ENCODE measurements at regions not wholly inside any gene's neighbourhood (a gene's known extent, or its start where the extent isn't known, plus 50 kb on each side); places are given as distances from the start of the nearest gene placed in this dataset.
"Not testable (repeated sequence)": the region's sequence is repeated elsewhere in the genome, so short reads cannot be mapped to it uniquely, and the experiment has no call there.

- DNase-seq (ENCODE audit: low spot score), result no peak
These were observed 411.3 kb upstream of the ACTBL2 start for GRCh38 chr5:57893926-57894325.

- DNase-seq (ENCODE audit: low spot score), result no peak
These were observed 408.8 kb upstream of the ACTBL2 start for GRCh38 chr5:57891443-57891842.

- DNase-seq (ENCODE audit: low spot score), result peak; percentile 16
These were observed 406.9 kb upstream of the ACTBL2 start for GRCh38 chr5:57889558-57889957.

GRCh38 chr5:57887851-57888621 lies 405.4 kb upstream of the ACTBL2 start:
- DNase-seq (ENCODE audit: low spot score), result peak; percentile 44

- DNase-seq (ENCODE audit: low spot score), result no peak
These were observed 401.9 kb upstream of the ACTBL2 start for GRCh38 chr5:57884346-57885102.

DNA sequence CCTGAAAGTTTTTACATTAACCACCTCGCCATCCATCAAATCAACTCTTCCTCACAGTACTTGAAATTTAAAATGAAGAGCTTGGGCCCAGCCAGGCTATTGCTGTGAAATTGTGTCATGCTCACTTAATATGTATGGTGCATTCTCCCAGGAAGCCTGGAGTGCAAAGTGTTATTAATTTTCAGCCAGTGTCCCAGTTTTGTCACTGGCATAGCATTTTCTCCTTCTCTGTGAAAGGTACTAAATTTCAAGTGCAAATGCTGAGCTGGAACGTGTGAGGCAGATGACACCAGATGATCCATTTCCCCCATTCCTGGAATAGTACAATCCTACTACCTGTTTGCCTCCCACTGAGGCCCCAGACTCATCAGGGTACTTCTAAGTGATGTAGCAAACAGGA lies 397.6 kb upstream of the ACTBL2 start:
- no peak for DNase-seq (ENCODE audit: low spot score)

- no peak for DNase-seq (ENCODE audit: low spot score)
These were observed 395.7 kb upstream of the ACTBL2 start for GRCh38 chr5:57878301-57878722.

- DNase-seq (ENCODE audit: low spot score), result no peak
These were observed 388.9 kb upstream of the ACTBL2 start for GRCh38 chr5:57871496-57871895.

GRCh38 chr5:57870267-57870666 lies 387.7 kb upstream of the ACTBL2 start:
- not testable (repeated sequence) for DNase-seq (ENCODE audit: low spot score)

- no peak for DNase-seq (ENCODE audit: low spot score)
These were observed 381.1 kb upstream of the ACTBL2 start for GRCh38 chr5:57863661-57864060.

GRCh38 chr5:57862942-57863341 lies 380.3 kb upstream of the ACTBL2 start:
- no peak for DNase-seq (ENCODE audit: low spot score)

DNA sequence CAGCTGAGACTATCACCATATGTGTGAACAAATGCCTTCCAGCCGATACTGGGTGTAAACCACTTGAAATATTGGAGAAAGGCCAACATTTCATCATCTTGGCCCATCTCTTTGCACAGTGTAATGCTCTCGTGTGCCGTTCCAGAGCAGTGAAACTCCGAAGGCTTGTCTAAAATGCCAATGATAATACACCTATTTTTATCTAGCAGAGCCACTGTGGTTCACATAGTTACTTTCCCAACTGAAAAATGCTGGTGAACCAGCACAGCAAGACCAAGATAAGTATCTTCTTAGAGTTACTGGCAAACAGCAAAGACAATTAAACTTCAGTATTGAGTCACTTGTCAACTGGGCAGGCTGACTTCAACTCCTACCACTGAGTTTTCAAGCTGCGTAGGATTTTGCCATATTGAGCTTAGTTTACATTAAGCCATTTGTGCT lies 379.9 kb upstream of the ACTBL2 start:
- no peak for DNase-seq (ENCODE audit: low spot score)

GRCh38 chr5:57859626-57860025 lies 377.0 kb upstream of the ACTBL2 start:
- no peak for DNase-seq (ENCODE audit: low spot score)

DNA sequence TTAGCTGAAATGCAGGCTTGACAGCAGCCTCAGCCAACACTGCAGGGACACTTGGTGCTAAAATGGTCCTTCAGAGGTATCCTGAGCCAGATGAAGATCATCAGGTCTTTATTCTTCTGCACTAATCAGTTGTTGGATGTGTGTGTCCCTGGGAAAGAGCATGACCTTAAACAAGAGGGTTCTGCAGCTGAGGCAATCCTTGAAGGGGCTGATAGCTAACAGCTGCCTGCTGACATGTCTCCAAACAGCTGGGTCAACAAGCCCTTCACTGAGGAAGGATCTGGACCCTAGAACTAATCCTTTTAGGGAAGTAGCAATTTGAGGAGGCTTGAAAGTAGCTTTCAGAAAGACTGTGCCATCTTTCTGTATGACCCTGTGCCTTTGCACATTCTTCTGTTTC lies 376.3 kb upstream of the ACTBL2 start:
- no peak for DNase-seq (ENCODE audit: low spot score)

GRCh38 chr5:57857696-57858095 lies 375.1 kb upstream of the ACTBL2 start:
- no peak for DNase-seq (ENCODE audit: low spot score)

- DNase-seq (ENCODE audit: low spot score), result no peak
These were observed 373.2 kb upstream of the ACTBL2 start for GRCh38 chr5:57855831-57856230.

- no peak for DNase-seq (ENCODE audit: low spot score)
These were observed 371.5 kb upstream of the ACTBL2 start for GRCh38 chr5:57853929-57854697.

- DNase-seq (ENCODE audit: low spot score), result no peak
These were observed 367.5 kb upstream of the ACTBL2 start for GRCh38 chr5:57850109-57850508.

- DNase-seq (ENCODE audit: low spot score), result no peak
These were observed 362.4 kb upstream of the ACTBL2 start for GRCh38 chr5:57845025-57845424.

- DNase-seq (ENCODE audit: low spot score), result no peak
These were observed 361.8 kb upstream of the ACTBL2 start for GRCh38 chr5:57844410-57844809.

DNA sequence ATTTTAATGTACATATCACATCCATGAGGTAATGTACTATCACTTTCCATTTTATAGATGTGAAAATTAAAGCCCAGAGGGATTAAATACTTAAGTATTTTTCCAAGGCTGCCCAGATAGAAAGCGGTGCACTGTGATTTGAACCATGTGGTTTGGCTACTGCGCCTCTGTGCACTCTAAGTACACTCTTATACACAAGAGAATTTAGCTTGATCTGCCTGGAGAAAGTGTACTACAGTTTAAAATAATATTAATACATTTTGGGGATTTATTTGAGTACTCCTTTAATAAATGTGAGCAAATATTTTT lies 360.4 kb upstream of the ACTBL2 start:
- DNase-seq (ENCODE audit: low spot score), result no peak

GRCh38 chr5:57842364-57843058 lies 359.9 kb upstream of the ACTBL2 start:
- DNase-seq (ENCODE audit: low spot score), result no peak
